HCT116 (cell line): ENCODE measurements at regions not wholly inside any gene's neighbourhood (a gene's known extent, or its start where the extent isn't known, plus 50 kb on each side); places are given as distances from the start of the nearest gene placed in this dataset.

Source experiments
- CBX3 ChIP-seq: IDR thresholded peaks from 2 replicates; pipeline ENCODE4 v1.6.1; 2012; ENCODE audit warnings: low read depth
- CEBPB ChIP-seq: IDR thresholded peaks from 2 replicates; pipeline ENCODE4 v1.6.1; 2012; ENCODE audit warnings: low read depth
- CTCF ChIP-seq, 3 experiments: fragments of 200-600 bp in 1 of 3; sonication (generic) in 1 of 3; IDR thresholded peaks in 2 of 3; conservative IDR thresholded peaks in 1 of 3; 2 replicates each; pipeline ENCODE4 v1.5.1; 2012 to 2017; ENCODE audit warnings: low read depth in 2 of 3, low read length in 2 of 3, antibody characterized with exemption in 1 of 3, borderline replicate concordance in 1 of 3, control low read depth in 1 of 3, mild to moderate bottlenecking in 1 of 3, mixed read lengths in 1 of 3, mixed run types in 1 of 3, moderate library complexity in 1 of 3; ENCODE audit not compliant: insufficient read depth in 1 of 3
- EGR1 ChIP-seq: IDR thresholded peaks from 2 replicates; pipeline ENCODE4 v1.6.1; 2012; ENCODE audit warnings: low read depth
- EZH2 ChIP-seq: fragments of 200-600 bp; sonication (generic); IDR thresholded peaks from 2 replicates; pipeline ENCODE4 v1.6.1; 2017; ENCODE audit warnings: antibody characterized with exemption, mixed run types
- EZH2phosphoT487 ChIP-seq: fragments of 200-600 bp; IDR thresholded peaks from 2 replicates; pipeline ENCODE4 v1.6.1; 2018; ENCODE audit warnings: antibody characterized with exemption, borderline replicate concordance
- FOSL1 ChIP-seq: IDR thresholded peaks from 2 replicates; pipeline ENCODE4 v1.6.1; 2012; ENCODE audit warnings: low read depth
- POLR2A ChIP-seq: IDR thresholded peaks from 2 replicates; pipeline ENCODE4 v1.7.0; 2011; ENCODE audit warnings: borderline replicate concordance; ENCODE audit not compliant: insufficient read depth, insufficient read length; ENCODE audit errors: extremely low read depth
- POLR2AphosphoS5 ChIP-seq: IDR thresholded peaks from 2 replicates; pipeline ENCODE4 v1.6.1; 2011; ENCODE audit warnings: mild to moderate bottlenecking, low read depth, low read length, moderate library complexity
- YY1 ChIP-seq: IDR thresholded peaks from 2 replicates; pipeline ENCODE4 v1.6.1; 2011; ENCODE audit warnings: low read length, low read depth, moderate library complexity, mild to moderate bottlenecking; ENCODE audit not compliant: insufficient replicate concordance; ENCODE audit errors: extremely low read depth
- ZBTB33 ChIP-seq: IDR thresholded peaks from 2 replicates; pipeline ENCODE4 v1.6.1; 2011; ENCODE audit warnings: mild to moderate bottlenecking, low read length, moderate library complexity; ENCODE audit not compliant: insufficient replicate concordance; ENCODE audit errors: extremely low read depth
- ZNF274 ChIP-seq: fragments of 200-500 bp; sonication (Bioruptor generic); IDR thresholded peaks from 2 replicates; pipeline ENCODE4 v1.6.1; 2014; ENCODE audit warnings: mild to moderate bottlenecking, low read depth, low read length, inconsistent platforms

- TF ChIP-seq CTCF (IDR thresholded peaks at IDR 0.05 in 2 of 3, conservative IDR thresholded peaks at IDR 0.05 in 1 of 3; ENCODE audit: borderline replicate concordance in 1 of 3, insufficient read depth in 1 of 3, low read depth in 2 of 3, low read length in 2 of 3) (no peak), CEBPB (no peak), POLR2A (no peak), EZH2 (no peak), YY1 (no peak), EZH2phosphoT487 (no peak), FOSL1 (no peak), POLR2AphosphoS5 (no peak), ZNF274 (no peak), CBX3 (no peak), ZBTB33 (no peak), EGR1 (no peak)
These were observed 50.6 kb upstream of the FAM204A start for GRCh38 chr10:118392761-118393160.
